ENCODE measurements at regions not wholly inside any gene's neighbourhood (a gene's known extent, or its start where the extent isn't known, plus 50 kb on each side); places are given as distances from the start of the nearest gene placed in this dataset.

DNA sequence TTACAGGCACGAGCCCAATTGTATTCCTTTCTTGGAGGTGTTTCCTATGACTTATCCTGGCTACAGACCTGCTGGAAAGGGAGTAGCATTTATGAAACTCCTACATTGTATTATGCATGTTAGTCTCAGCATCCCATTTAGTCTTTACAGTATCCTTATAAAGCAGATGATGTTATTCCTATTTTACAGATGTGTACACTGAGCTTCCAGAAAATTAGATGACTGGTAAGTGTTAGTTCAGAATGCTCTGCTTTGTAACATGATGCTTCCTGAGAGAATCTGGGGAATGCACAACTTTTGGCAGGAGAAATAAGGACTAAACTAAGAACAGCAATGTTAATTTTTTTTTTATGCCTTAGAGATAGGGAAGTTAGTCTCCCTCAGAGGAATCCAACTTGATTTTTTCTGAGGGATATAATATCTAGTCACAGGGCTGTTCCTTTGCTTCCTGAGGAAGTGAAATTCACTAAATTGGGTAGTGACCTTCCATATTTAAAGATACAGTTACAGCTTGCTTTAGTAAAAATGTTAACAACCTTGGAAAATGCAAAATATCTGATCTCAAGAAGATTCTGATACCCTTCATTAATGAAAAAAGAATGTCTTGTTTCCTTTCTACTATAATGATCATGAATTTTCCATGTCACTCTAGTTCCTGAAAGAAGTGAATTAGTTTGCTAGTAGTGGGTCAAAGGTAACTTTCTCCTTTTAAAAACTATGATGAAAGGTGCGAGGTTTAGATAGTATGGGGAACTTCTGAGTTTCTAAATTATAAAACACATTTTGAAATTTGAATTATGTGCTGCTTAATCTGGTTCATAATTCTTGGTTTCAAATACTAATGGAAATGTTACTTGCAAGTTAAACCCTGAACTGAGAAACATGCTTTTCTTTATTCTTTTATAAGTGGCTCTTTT is 194.0 kb upstream of the PRPS1L1 start:
- H3K9me3 ChIP-seq: no peaks in the 10 kb centered on the region
- no peaks in the 10 kb centered on the region for H3K4me1 ChIP-seq
- H3K36me3 ChIP-seq: no peaks in the 10 kb centered on the region
- TF ChIP-seq CTCF (IDR thresholded peaks at IDR 0.05): no peak
- no peak for TF ChIP-seq POLR2A (IDR thresholded peaks at IDR 0.05)
- no peak overlapping the region for H3K4me3 ChIP-seq
- peak overlapping the region; percentile 13 to 25 for H3K27ac ChIP-seq
- no peaks in the 10 kb centered on the region for H3K27me3 ChIP-seq
- no peak for DNase-seq
- intact Hi-C loops (cut with DNase I; ENCODE audit: low total_unique reads): no loop called here

DNA sequence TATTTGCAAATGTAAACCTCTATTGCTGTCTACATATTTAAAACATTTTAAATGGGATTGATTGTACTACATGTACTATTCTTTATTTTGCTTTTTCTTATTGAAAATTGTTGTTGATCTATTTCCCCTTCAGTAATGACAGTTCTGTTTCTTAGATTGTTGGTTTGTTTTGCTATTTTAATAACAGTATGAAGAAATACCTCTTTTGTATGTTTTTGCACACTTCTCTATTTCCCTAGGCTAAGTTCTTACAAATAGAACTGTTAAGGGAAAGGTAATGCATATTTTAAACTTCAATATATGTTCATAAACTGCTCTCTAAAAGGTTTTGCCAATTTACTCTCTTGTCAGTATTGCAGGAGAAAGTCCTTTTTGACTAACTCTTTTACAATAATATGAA is 195.0 kb upstream of the PRPS1L1 start:
- Histone ChIP-seq H3K36me3 (no peaks in the 10 kb centered on the region), H3K4me3 (no peak overlapping the region), H3K27me3 (no peaks in the 10 kb centered on the region), H3K27ac (peak overlapping the region in 1 of 2 donors; percentile 13), H3K4me1 (no peaks in the 10 kb centered on the region), H3K9me3 (no peaks in the 10 kb centered on the region)
- intact Hi-C loops (cut with DNase I; ENCODE audit: low total_unique reads): no loop called here
- no peak for TF ChIP-seq CTCF (IDR thresholded peaks at IDR 0.05)
- TF ChIP-seq POLR2A (IDR thresholded peaks at IDR 0.05): no peak
- no peak for DNase-seq

GRCh38 chr7:18224138-18224537 is 196.5 kb upstream of the PRPS1L1 start:
- peak overlapping the region; percentile 4 to 30 for H3K27ac ChIP-seq
- no peaks in the 10 kb centered on the region for H3K36me3 ChIP-seq
- no peak for TF ChIP-seq POLR2A (IDR thresholded peaks at IDR 0.05)
- no peak for TF ChIP-seq CTCF (IDR thresholded peaks at IDR 0.05)
- H3K9me3 ChIP-seq: no peaks in the 10 kb centered on the region
- intact Hi-C loops (cut with DNase I; ENCODE audit: low total_unique reads): no loop called here
- H3K27me3 ChIP-seq: no peaks in the 10 kb centered on the region
- H3K4me3 ChIP-seq: no peak overlapping the region
- H3K4me1 ChIP-seq: no peaks in the 10 kb centered on the region
- DNase-seq: no peak

DNA sequence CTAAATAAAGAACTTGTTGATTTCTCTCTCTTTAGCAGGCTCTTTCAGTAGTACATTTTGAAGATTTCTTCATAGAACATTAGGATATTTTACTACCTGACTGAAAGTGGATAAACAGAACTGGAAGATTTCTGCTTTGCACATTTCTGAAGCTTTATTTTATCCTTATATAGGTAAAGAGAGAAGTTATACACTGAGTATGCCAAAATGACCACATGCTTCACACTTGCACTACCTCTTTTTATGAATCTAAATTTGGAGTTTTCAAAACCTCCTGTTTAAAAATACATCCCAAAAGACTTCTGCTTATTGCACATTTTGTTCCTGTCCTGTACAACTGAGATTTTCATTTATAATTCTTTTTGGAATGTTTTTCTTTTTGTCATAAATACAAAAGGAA is 197.4 kb upstream of the PRPS1L1 start:
- no peak overlapping the region for H3K4me3 ChIP-seq
- no peaks in the 10 kb centered on the region for H3K4me1 ChIP-seq
- no peak for DNase-seq
- peak overlapping the region; percentile 4 to 30 for H3K27ac ChIP-seq
- H3K27me3 ChIP-seq: no peaks in the 10 kb centered on the region
- no peaks in the 10 kb centered on the region for H3K9me3 ChIP-seq
- intact Hi-C loops (cut with DNase I; ENCODE audit: low total_unique reads): no loop called here
- TF ChIP-seq CTCF (IDR thresholded peaks at IDR 0.05) (no peak), POLR2A (IDR thresholded peaks at IDR 0.05) (no peak)
- H3K36me3 ChIP-seq: no peaks in the 10 kb centered on the region

GRCh38 chr7:18226598-18226997 is 199.0 kb upstream of the PRPS1L1 start:
- DNase-seq: no peak
- Histone ChIP-seq H3K4me1 (no peaks in the 10 kb centered on the region), H3K27ac (no peak overlapping the region), H3K27me3 (no peaks in the 10 kb centered on the region), H3K4me3 (no peak overlapping the region), H3K9me3 (no peaks in the 10 kb centered on the region), H3K36me3 (no peaks in the 10 kb centered on the region)
- intact Hi-C loops (cut with DNase I; ENCODE audit: low total_unique reads): no loop called here
- TF ChIP-seq CTCF (IDR thresholded peaks at IDR 0.05): no peak
- TF ChIP-seq POLR2A (IDR thresholded peaks at IDR 0.05): no peak
